ENCODE measurements at regions not wholly inside any gene's neighbourhood (a gene's known extent, or its start where the extent isn't known, plus 50 kb on each side); places are given as distances from the start of the nearest gene placed in this dataset.

DNA sequence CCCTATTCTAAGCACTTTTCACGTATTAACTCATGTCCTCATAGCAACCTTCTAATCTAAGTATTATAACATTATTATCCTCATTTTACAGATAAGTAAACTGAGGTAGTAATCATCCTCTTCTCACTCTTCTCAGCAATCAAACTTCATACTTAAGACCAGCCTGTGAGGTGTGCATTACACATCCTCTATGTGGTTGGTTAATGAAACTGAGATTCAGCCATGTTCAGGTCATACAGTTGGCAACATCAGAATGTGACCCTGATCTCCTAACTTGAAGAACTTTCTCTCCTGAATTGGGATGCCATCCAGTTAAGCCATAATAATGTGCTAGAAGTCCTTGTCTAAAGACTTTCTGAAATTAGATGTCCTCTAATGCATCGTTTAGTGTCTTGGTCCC, 275.1 kb upstream of the ANKRD55 start:
- no peak for DNase-seq

DNA sequence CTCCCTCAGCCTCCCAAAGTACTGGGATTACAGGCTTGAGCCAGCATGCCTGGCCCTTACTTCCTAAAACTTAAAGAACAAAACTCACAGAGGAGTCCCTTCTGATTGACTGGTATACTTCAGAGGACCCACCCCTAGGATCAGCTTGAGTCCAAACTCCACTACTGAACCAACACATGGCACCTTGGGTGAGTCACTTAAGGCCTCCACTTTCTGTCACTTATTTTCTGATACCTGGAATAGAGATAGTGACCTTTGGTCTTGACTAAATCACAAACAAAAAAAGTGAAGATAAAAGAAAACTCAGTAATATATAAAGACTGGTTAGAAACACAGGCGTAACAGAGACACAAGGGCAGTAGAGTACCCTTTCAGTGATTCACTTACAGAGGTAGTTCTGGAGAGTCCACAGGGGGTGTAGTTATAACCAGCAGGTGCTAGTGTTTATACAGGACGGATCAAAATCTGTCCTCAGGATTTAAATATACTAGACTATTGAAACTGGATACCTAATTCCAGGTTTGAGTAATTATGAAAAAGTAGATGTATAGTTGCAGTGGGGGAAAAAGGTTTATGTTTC, 274.3 kb upstream of the ANKRD55 start:
- no peak for DNase-seq

DNA sequence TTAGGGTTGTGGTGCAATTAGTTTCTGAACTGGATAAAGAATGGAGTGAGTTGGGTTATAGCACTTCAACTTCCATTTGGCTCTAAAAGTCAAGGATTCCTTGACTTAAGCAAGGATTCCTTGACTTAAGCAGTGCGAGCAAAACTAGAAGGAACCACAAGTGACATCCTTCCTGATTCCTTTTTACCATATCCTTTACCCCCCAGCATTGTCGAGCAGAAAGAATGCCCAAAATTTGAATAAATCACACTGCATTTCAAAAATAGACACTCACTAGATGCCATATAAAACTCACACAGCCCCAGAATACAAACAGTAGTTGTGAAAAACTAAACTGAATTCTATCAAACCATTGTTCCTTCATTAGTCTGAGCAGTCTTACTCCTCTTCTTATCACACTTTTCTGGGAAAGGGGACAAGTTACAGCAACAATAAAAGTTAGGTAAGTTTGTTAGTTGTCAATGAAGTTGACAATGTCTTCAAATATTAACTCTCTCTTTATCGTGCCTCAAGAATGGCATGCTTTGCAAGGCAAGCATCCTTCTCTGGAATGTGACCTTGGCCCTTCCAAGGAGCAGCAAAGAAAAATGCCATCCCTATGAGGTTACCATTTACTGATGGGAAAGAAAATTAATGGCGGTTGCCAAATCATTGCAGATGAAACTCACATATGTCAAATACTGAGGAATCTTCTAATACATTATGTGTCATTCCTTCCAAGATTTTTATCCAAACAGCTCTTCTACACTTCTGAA, 273.3 kb upstream of the ANKRD55 start:
- DNase-seq, result no peak

DNA sequence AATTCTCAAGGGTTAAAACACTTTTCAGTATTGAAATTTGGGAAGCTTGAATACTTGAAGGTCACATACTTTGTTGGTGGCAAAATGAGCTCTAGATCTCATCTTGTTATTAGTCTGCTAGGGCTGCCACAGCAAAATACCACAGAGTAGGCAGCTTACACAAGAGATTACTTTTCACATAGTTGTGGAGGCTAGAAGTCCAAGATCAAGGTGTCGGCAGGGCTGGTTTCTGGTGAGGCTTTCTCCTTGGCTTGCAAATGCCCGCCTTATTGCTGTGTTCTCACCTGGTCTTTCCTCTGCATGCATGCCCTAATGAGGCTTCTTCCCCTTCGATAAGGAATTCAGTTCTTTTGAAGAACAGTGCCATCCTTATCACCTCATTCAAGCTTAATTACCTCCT, 270.8 kb upstream of the ANKRD55 start:
- DNase-seq, result no peak

DNA sequence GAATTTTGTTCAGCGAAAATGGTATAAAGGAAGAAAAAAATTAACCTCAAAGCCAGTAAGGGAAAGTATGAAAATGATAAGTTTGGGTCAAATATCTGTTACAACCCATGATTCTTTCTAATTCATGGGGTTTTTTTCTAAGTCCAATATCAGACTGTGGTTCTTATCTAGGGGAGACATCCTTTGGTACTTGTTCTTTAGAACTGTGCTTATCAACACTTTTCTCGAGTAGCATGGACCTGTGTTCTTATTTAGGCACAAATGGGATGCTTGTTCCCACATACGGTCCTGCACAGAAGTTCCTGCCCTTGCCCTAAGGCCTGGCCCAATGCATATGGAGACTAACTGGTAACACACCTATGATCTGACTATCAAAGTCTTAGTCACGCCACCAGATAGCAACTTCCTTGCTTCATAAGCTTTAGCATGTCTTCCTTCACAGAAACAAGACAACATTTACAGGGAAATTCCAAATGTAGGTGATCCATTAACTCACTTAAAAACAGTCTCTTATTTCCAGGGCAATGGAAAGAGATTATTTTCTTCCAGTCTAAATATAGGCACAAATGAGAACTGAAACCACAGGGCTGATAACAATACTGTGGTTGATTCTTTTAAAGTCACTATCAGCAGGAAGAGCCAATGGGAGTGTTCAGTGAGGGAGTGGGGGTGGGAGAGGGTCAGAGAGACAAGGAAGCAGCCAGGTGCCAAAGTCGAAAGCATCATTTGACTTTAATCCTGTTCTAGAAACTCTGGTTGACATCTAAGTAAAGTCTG, 268.8 kb upstream of the ANKRD55 start:
- DNase-seq, result no peak

DNA sequence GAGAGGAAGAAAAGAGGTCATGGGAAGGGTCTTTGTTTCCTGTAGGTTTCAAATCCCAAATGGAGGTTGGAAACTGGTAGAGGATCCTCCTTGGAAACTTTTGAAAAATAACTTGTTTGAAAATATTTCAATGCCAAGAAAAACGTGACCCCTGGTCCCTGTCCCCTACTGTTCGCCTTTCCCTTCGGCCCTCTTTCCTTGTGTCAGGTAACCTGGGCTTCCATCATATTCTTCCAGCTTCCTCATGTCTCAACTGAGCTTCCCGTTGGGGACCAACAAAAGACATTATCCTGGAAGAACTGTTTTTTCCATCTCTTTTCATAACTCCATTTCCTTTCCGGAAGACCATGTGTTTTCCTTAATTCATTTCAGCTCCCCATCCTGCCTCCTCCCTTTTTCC, 266.8 kb upstream of the ANKRD55 start:
- no peak for DNase-seq

DNA sequence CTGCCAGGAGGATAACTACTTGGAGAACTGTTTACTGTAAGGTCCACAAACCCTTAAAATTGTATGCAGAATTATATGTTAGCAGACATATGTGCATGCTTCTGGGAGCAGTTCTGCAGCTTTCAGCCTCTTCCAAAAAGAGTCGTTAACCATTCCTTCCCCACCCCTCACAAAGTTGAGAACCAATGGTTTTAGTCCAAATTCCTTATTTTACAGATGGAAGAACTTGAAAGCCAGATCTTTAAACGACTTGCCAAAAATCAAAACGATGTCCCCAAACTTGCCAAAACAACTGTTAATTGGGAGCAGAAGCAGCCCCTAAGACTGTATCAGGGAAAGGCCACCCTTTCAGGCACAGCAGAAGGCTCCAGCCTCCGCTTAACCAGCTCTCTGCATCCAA, 266.4 kb upstream of the ANKRD55 start:
- DNase-seq, result no peak

DNA sequence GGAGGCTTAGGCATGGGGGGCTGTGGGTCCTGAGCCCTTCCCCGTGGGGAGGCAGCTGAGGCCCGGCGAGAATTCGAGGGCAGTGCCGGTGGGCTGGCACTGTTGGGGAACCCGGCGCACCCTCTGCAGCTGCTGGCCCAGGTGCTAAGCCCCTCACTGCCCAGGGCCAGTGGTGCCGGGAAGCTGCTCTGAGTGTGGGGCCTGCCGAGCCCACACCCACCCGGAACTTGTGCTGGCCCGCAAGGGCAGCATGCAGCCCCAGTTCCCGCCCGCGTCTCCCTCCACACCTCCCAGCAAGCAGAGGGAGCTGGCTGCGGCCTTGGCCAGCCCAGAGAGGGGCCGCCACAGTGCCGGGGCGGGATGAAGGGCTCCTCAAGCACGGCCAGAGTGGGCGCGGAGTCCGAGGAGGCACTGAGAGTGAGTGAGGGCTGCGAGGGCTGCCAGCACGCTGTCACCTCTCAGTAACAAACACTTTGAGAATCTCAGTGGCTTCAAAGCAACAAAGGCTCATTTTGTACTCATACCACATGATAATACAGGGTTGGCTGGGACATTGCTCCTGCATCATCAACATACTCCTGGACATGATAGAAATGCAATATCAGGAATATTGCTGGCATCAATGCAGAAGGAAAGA, 265.7 kb upstream of the ANKRD55 start:
- DNase-seq, result no peak

DNA sequence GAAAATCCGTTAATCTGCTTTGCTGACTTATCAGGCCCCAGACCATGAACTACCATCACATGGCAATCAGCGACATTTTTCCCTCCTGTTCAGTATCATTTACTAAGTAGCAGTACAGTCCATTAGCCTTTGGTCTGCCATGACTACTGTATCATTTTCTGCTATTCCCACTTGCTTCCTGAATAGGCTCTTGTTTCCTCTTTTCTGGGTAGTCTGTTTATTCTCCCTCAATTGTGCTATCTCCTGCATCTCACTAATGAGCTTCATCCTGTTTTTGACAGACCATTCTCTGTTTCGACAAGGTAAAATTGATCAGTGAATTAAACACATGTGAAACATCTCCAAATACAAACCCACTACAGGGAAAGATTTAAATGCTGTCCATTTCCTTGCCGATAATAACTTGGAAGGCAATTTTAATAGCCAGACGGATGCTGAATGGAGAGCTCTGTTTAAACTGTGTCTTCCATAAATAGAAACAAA, 263.5 kb upstream of the ANKRD55 start:
- no peak for DNase-seq

DNA sequence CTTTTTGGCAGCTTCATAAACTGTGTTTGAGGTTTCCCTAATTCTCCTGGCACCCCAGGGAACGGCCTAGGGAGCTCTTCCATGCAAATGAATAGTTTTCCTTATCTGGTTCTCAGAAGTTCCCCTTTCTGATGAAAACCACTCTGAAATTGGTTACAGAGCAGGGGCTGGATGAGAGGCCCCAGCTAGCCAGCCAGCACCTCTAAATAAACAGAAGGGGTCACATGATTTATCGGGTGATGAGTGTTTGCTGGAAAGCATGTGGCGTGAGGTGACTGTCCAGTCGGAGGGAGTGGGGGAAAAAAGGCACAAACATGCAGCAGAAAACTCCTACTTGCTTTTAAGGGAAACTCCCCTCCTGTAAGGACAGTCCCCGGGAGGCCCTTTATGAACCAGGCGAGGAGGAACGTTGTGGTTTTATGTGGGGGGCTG, 261.2 kb upstream of the ANKRD55 start:
- no peak for DNase-seq

DNA sequence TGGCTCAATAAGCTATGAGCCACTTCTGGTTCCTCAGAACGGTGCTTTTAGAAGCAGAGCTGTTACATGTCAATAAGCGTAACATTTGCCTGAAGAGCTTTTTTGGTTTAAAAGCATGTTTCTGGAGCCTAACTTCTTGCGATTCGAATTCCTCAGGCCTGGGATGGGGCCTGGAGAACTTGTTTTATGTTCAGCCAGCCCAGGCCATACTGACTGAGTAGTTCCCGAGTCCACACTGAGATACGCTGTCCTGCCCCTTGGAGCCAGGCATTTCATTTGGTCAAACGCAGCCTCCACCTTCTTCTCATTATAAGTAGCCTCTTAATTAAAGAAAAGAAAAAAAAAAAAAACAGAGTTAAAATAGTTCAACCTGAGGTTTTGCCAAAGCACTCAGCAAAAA, 260.6 kb upstream of the ANKRD55 start:
- no peak for DNase-seq

DNA sequence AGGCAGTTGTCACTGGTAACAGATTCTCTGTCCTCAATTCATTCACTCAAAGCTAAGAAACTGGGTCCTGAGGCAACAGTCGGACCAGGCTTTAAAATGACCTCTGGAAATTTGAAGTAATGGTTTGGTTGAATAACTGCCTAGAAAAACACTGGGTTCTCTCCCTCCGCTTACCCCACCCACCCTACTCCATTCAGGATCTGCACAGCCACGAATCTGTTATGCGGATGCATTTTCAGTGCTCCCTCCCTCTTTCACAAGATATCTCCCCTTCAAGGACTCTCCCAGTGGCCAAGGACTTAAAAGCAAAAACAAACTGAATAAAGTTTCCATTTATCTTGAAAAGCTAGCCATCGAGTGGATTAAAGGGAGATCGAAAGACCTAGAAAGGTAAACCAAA, 260.2 kb upstream of the ANKRD55 start:
- DNase-seq, result no peak

DNA sequence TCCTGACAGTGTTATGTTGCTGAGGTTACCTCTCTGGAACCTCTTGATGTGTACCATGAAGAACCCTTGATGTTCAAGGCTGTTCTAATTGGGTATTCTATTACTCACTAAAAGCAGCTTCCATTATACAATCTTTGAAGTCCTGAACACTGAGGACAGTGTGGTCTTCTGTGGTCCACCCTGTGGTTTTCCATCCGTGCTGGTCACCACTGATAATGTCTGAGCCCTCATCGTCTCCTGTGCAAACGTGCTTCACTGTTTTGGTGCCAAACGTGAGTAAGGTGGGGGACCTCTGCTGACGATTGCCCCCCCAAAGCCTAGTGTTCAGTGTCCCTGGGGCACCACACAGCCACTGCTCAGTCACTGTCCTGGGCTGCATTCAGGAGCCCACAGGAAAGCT, 259.7 kb upstream of the ANKRD55 start:
- no peak for DNase-seq

DNA sequence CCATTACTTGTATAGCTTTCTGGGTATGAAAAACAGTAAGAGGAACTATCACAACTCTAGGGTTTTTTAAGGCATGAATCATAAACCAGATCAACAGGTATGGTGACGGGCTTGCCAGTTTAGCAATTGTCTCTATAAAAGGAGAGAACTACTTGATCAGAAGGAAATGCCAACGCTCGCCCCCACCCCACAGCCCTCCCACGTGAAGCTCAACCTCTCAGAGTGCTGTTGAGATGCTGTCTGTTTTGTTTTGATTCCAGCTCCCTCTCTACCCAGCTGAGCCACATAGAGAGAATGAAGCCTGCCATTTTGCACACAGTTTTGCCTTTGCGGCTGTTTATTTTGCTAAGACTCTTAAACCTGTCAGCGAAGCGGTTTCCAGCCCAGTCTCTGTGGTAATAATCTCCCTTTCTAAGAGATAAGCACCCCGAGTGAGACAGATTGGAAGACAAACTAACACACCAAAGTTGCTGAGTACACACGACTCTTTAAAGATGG, 257.9 kb upstream of the ANKRD55 start:
- DNase-seq, result peak; percentile 18 to 37

DNA sequence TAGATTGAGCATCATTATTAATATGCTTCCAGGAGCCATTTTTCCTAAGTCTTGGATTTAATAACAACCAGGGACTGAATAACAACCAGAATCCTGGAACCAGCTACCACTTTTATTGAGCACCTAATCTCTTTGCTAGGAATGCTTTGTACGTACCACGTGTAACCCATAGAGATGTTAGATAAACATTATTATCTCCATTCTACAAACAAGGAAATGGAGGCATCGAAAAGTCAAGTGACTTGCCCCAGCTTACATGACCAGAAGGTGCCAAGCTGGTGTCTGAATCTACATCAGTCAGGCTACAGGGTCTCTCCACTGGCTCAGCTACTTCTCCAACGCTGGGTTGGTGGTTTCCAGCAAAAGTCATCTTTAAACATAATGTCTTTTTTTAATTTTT, 256.1 kb upstream of the ANKRD55 start:
- no peak for DNase-seq

DNA sequence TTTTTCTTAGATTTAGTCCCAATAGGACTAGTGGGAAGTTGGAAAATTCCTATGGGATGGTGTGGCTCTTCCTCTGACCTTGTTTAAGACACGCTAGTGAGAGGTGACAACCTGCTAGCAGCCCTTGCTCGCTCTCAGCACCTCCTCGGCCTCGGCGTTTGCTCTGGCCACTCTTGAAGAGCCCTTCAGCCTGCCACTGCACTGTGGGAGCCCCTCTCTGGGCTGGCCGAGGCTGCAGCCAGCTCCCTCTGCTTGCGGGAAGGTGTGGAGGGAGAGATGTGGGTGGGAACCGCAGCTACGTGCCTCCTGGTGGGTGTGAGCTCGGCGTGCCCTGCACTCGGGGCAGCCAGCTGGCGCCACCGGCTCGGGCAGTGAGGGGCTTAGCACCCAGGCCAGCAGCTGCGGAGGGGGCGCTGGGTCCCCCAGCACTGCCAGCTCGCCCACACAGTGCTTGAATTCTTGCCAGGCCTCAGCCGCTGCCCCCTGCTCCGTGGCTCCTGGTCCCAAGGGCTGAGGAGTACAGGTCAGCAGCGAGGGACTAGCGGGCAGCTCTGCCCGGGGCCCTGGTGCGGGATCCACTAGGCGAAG, 254.5 kb upstream of the ANKRD55 start:
- no peak for DNase-seq

DNA sequence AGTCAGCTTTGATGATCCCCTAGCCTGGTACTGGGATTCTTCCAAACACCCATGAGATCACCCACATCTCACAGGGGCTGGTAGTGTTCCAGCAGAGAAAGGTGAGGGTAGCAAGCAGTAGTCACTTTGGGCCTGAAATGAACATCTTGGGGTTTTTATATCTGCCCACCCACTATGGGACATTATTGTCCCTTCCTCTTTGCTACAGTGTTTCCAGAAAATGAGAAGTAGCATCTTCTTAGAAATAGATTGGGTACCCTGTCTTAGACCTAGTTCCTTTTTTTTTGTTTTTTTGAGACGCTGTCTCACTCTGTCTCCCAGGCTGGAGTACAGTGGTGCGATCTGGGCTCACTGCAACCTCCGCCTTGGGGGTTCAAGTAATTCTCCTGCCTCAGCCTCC, 249.2 kb upstream of the ANKRD55 start:
- DNase-seq, result no peak

DNA sequence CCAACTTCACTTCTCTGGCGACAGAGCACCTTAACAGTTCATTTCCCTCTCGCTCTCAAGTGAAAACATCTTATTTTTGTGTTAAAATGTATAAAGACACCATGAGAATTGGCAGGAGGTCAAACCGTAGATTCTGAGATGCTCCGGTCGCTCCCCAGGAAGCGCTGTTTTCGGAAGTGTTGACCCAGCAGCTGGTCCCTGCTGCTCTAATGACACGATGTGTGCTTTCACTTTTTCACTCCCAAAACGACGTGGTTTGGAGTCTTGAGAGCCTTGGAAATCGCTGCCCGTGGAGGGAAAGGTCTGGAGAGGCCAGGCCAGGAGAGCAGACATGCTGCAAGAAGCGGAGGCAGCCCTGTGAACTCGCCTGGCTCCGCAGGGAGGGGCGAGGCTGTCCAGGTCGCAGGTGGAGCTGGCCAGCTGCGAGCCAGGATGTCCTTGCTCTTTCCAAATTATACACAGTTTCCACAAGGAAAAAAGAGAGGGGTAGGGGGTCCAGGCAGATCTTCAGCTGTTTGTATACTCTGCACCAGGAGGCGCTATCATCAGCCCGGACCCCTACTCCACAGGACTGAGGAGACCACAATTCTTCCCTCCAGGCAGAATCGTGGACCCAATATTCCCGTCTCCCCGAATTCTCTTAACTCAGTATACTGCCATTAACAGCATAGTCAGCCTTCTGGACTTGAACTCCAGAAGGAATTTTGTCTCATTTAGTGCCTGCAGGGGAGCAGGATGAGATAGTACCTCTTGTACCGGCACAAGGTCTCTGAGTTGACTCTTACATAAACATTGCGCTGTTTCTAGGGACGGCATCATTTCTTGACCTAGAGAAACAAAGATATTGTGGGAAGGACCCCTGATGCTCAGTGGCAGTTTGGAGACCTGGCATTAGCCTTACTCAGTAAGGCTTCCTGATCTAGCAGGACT, 248.6 kb upstream of the ANKRD55 start:
- DNase-seq, result peak; percentile 16 to 17

DNA sequence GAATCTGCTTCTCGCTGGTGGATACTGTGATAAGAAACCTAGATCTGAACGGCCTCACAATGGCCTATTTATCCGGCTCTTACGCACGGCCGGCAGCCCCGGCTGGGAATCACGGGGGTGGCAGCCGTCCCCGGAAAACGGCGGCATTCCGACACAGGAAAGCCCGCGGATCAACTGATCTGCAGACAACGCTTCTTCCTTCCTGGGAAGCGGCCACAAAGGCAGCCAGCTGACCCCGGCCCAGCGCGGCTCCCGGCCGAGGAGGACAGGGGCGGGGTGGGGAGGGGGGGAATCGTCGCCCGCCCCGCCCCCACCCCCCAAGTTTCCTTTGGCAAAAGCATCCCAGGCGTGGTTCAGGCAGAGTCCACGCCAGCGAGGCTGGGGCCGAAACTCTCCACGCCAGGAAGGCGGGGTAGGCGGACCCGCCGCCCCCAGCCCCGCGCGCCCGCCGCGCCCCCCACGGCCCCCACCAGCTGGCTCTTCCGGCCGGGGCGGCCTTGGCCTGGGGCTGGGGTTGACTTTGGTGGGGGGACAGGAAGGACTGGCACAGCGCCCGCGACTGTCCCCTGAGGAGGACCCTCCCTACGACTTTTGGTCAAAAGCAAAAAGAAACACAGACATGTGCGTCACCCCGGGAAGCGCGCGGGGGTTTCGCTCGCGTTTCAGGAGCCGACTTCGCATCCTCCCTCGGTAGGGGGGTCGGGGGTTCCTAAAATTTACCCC, 247.7 kb upstream of the ANKRD55 start:
- peak in 1 of 2 donors; percentile 21 for DNase-seq

DNA sequence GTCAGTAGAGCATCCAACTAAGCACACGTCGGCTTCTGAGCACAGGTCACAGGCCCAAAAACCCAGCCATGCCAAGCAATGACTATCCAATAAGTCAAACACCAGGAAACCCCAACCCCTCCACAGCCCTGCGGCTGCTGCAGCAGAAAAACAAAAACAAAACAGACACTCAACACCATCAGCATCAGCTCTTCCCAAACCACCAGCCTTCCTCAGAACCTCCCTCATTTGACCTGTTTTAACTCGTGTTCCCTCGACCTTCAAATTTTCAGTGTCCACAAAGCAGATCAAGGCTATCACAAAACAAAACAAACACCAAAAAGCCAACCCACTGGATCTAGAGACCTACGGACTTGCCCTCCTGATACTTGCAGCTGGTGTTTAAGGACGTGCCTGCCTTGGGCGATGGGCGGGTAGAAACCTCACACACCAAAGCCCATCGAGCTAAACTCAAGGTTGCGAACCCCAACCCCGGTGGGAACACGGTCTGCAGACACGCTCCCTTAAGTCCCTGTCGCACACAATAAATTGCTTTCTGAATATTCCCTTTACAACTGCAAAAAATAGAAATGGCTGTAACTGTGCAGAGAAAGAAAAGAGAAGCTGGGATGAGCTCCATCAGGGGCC, 247.1 kb upstream of the ANKRD55 start:
- peak in 1 of 2 donors; percentile 12 for DNase-seq

DNA sequence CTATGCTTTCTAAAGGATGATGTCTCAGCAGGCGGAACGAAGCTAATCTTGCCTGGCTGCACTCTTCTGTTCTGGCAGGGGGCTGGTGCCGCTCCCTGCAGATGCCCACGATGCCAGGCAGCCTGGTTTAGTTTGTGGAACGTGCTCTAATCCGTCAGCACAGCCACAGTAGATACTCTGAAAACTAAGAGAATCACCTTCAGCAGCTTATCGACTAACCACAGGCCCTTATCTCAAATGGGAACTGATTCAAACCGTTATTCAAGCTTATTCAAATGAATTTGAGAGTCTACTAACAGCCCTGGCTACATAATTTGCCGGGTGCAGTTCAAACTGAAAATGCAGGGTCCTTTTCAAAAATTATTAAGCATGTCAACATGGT, 246.6 kb upstream of the ANKRD55 start:
- DNase-seq, result peak in 1 of 2 donors; percentile 14

Data from stimulated activated CD4-positive, alpha-beta T cell treated with anti-CD3 and anti-CD28 coated beads, Interleukin-2, amount 100 ng/mL, for 48 hours (primary cell).